Esophagus muscularis mucosa (tissue), 3 donors: ENCODE measurements at regions not wholly inside any gene's neighbourhood (a gene's known extent, or its start where the extent isn't known, plus 50 kb on each side); places are given as distances from the start of the nearest gene placed in this dataset.

Experiments
- CTCF ChIP-seq, 3 experiments: fragments of 200-600 bp in 2 of 3; fragments of 450-650 bp in 1 of 3; sonication (generic) in 2 of 3; IDR thresholded peaks; one replicate each; pipeline ENCODE4 v1.5.1; 2017 to 2019; ENCODE audit warnings: antibody characterized with exemption in 3 of 3, mild to moderate bottlenecking in 2 of 3, moderate library complexity in 1 of 3
- POLR2AphosphoS5 ChIP-seq, 2 donors: sonication (generic); formaldehyde crosslinking; IDR thresholded peaks; one replicate each; pipeline ENCODE4 v1.6.1; 2017; ENCODE audit warnings: antibody characterized with exemption in 2 of 2

DNA sequence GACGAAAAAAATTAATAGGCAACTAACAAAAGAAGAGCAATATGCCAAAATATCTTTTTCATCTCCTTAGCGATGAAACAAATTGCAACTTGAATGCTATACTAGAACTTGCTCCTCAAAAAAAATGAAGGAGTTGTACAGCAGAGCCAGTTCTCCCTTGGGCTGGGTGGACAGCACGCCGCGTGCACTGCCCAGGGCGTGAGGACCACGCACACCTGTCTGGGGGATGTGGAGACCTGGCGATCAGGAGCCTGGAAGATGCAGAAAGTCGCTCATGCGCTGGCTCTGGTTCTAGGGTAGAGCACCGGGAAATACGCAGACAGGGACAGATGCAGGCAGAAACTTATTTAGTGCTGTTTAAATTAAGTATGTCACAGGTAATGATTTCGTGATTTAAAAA, 342.0 kb upstream of the IRX4 start:
- TF ChIP-seq CTCF (IDR thresholded peaks at IDR 0.05) (no peak), POLR2AphosphoS5 (IDR thresholded peaks at IDR 0.05) (no peak)
